ENCODE measurements at regions not wholly inside any gene's neighbourhood (a gene's known extent, or its start where the extent isn't known, plus 50 kb on each side); places are given as distances from the start of the nearest gene placed in this dataset.
A peak's percentile ranks its signal among the peaks of the same experiment; 100 is the strongest.

- Histone ChIP-seq H3T11ph (ENCODE audit: low read length) (no peak overlapping the region), H2BK5ac (ENCODE audit: insufficient read length, low read length) (no peak overlapping the region), H2BK15ac (ENCODE audit: low read depth, low read length) (no peak overlapping the region), H2BK12ac (ENCODE audit: insufficient read length, low read depth, low read length) (no peak overlapping the region), H4K91ac (ENCODE audit: insufficient read length, low read depth, low read length) (no peak overlapping the region), H2AFZ (ENCODE audit: low read length) (no peak overlapping the region), H2BK20ac (ENCODE audit: low read depth, low read length, poor library complexity, severe bottlenecking) (no peak overlapping the region), H2BK120ac (ENCODE audit: low read depth, low read length, poor library complexity, severe bottlenecking) (no peak overlapping the region), H3K56ac (ENCODE audit: insufficient read length, low read depth, low read length) (no peak overlapping the region), H4K20me1 (ENCODE audit: control insufficient read depth, insufficient read depth, insufficient read length) (no peaks in the 10 kb centered on the region), H4K5ac (ENCODE audit: insufficient read length, low read depth, low read length) (no peak overlapping the region), H3K9ac (ENCODE audit: extremely low read depth, insufficient read length, low read length) (no peak overlapping the region), H3K79me1 (ENCODE audit: insufficient read depth, low read depth, low read length, poor library complexity, severe bottlenecking) (no peaks in the 10 kb centered on the region), H3K9me3 (ENCODE audit: control insufficient read depth, low read depth, low read length) (no peaks in the 10 kb centered on the region), H3K14ac (ENCODE audit: insufficient read depth, low read length) (no peak overlapping the region), H3K79me2 (ENCODE audit: insufficient read depth, low read length) (no peaks in the 10 kb centered on the region; the same call in 1 of the 2 replicates), H4K8ac (replicated peaks; ENCODE audit: insufficient read length, low read depth, low read length) (no peak overlapping the region), H3K4me1 (ENCODE audit: insufficient read depth, low read length) (peaks cover 3% of the 10 kb centered on the region; the same call in 1 of the 2 replicates), H3K18ac (ENCODE audit: insufficient read length, low read depth, low read length) (no peak overlapping the region), H3K23ac (ENCODE audit: insufficient read length, low read depth, low read length) (no peak overlapping the region), H3K27ac (ENCODE audit: insufficient read length, low read depth, low read length) (no peak overlapping the region), H3K4ac (ENCODE audit: low read depth, low read length) (no peak overlapping the region), H3K4me2 (ENCODE audit: insufficient read depth, insufficient read length, low read length) (no peak overlapping the region), H2AK5ac (ENCODE audit: insufficient read length, low read length) (no peak overlapping the region), H3K27me3 (ENCODE audit: insufficient read depth, low read length) (no peaks in the 10 kb centered on the region), H3K23me2 (ENCODE audit: insufficient read length, low read depth, low read length, poor library complexity, severe bottlenecking) (no peaks in the 10 kb centered on the region)
- Mint-ChIP-seq H3K9me3 (peaks cover 0 to 3% of the 10 kb centered on the region in 2 experiments; a peak in 3 of 5 replicates), H3K4me1 (peaks cover 9 to 11% of the 10 kb centered on the region in 2 experiments), H3K36me3 (ENCODE audit: insufficient read depth in 1 of 3, low read depth in 3 of 3) (peaks cover 7 to 19% (median 10%) of the 10 kb centered on the region in 3 experiments), H3K27ac (peak overlapping the region in 1 of 3 experiments; percentile 68; a peak in 3 of 7 replicates), H3K4me3 (no peak overlapping the region), H3K27me3 (ENCODE audit: low read depth) (peaks cover 2% of the 10 kb centered on the region)
- DNase-seq = no peak
- no CpG with 5 or more reads among the region's 14 CpGs for WGBS (ENCODE audit: extremely low coverage, insufficient read length, low lambda C conversion rate)
- no peak for TF ChIP-seq CTCF (conservative IDR thresholded peaks at IDR 0.05)
Measured at GRCh38 chr11:70769106-70769505, 370.8 kb downstream of the CTTN start.
